Spleen (tissue), 11 donors: ENCODE measurements at regions not wholly inside any gene's neighbourhood (a gene's known extent, or its start where the extent isn't known, plus 50 kb on each side); places are given as distances from the start of the nearest gene placed in this dataset.

Experiments used
- DNase-seq: peaks from one replicate; pipeline ENCODE4 v3.0.0-alpha.2; 2020
- H3K27ac ChIP-seq, 8 donors: fragments of 200-600 bp; sonication (generic) in 7 of 8; 1 replicate in 4 of 8; 2 replicates in 4 of 8; pipeline versions ENCODE4 v1.5.0 to v1.8.0; 2016 to 2021; ENCODE audit warnings: inconsistent platforms in 4 of 8, mild to moderate bottlenecking in 4 of 8, moderate library complexity in 1 of 8
- H3K27me3 ChIP-seq, 7 donors: fragments of 200-600 bp; sonication (generic) in 6 of 7; replicated peaks in 1 of 7; 1 replicate in 4 of 7; 2 replicates in 3 of 7; pipeline versions ENCODE4 v1.5.0 to v1.8.0; 2016 to 2021; ENCODE audit warnings: inconsistent platforms in 3 of 7, mild to moderate bottlenecking in 1 of 7
- H3K36me3 ChIP-seq, 6 donors: fragments of 200-600 bp; sonication (generic) in 5 of 6; 1 replicate in 4 of 6; 2 replicates in 2 of 6; pipeline versions ENCODE4 v1.5.0 to v1.8.0; 2016 to 2021; ENCODE audit warnings: inconsistent platforms in 2 of 6
- H3K4me1 ChIP-seq, 6 donors: fragments of 200-600 bp; sonication (generic) in 5 of 6; 1 replicate in 3 of 6; 2 replicates in 3 of 6; pipeline versions ENCODE4 v1.5.0 to v1.8.0; 2016 to 2021; ENCODE audit warnings: inconsistent platforms in 3 of 6
- H3K4me3 ChIP-seq, 8 donors: fragments of 200-600 bp; sonication (generic) in 7 of 8; 1 replicate in 4 of 8; 2 replicates in 4 of 8; pipeline versions ENCODE4 v1.5.0 to v1.8.0; 2016 to 2021; ENCODE audit warnings: inconsistent platforms in 4 of 8, mild to moderate bottlenecking in 4 of 8, moderate library complexity in 2 of 8
- H3K9me3 ChIP-seq, 8 donors: fragments of 200-600 bp; sonication (generic) in 7 of 8; 1 replicate in 4 of 8; 2 replicates in 4 of 8; pipeline versions ENCODE4 v1.5.0 to v1.8.0; 2016 to 2021; ENCODE audit warnings: inconsistent platforms in 4 of 8
- POLR2A ChIP-seq, 3 donors: fragments of 450-650 bp; IDR thresholded peaks; one replicate each; pipeline ENCODE4 v1.5.1; 2017; ENCODE audit warnings: antibody characterized with exemption in 3 of 3, mild to moderate bottlenecking in 1 of 3
- POLR2AphosphoS5 ChIP-seq, 3 donors: sonication (generic); formaldehyde crosslinking; IDR thresholded peaks; one replicate each; pipeline ENCODE4 v1.5.1; 2017; ENCODE audit warnings: antibody characterized with exemption in 3 of 3
- WGBS, 5 donors: extraction: QIAGEN DNeasy Blood & Tissue Kit in 3 of 5; methylation state at CpG; one replicate each; pipeline versions ENCODE4 v1.1.5 to v1.1.7; 2013 to 2018; 5-methylcytosine and 5-hydroxymethylcytosine counted together
- intact Hi-C: fragments of 100-400 bp; cut with DNase I; formaldehyde crosslinking; loops from one replicate; pipeline ENCODE4 v1.15.0; 2023; ENCODE audit warnings: low total_unique reads
- TF ChIP-seq, protein P1 (sequence below), 11 experiments: fragments of 200-600 bp in 7 of 11; fragments of 450-650 bp in 4 of 11; sonication (generic) in 4 of 11; IDR thresholded peaks in 8 of 11; conservative IDR thresholded peaks in 3 of 11; 1 replicate in 7 of 11; 2 replicates in 4 of 11; pipeline versions ENCODE4 v1.4.0 to v1.8.0; 2016 to 2021; ENCODE audit warnings: antibody characterized with exemption in 11 of 11, inconsistent platforms in 4 of 11, mild to moderate bottlenecking in 1 of 11
- donor health status: healthy with polysubstance abuse.
- donor health status: DM: no; HTN: no; CAD: no; lungs with moderate emphysema.
- donor health status: DM: no; HTN: no; CAD: no.
- donor health status: Bipolar disorder and iron deficiency.
- donor health status: healthy.
- donor health status: DM: no; HTN: no; CAD: no.
- donor health status: DM: yes; HTN: yes; CAD: no.

DNA sequence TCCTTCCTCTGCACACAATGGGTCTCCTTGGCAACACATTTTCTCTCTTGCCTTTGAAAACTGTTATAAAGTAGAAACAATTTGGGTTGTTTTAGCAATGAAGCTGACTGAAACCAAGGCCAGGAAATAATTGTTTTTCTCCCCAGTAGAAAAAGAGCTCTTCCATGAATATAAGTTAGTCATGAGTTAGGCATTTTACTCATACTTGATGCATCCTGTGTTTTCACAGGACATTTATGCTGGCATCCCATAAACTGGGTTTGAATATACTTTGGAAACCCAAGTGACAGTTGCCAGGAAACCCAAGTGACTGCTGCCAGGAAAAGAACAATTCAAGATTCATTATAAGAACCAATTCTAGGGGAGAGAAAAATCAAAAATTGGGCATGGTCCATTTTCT, 128.6 kb upstream of the NPY2R start:
- intact Hi-C loops: no loop called here
- Histone ChIP-seq H3K27me3 (no peaks in the 10 kb centered on the region), H3K4me1 (no peaks in the 10 kb centered on the region), H3K27ac (no peak overlapping the region), H3K4me3 (no peak overlapping the region), H3K9me3 (no peaks in the 10 kb centered on the region), H3K36me3 (no peaks in the 10 kb centered on the region)
- TF ChIP-seq, protein P1, sequence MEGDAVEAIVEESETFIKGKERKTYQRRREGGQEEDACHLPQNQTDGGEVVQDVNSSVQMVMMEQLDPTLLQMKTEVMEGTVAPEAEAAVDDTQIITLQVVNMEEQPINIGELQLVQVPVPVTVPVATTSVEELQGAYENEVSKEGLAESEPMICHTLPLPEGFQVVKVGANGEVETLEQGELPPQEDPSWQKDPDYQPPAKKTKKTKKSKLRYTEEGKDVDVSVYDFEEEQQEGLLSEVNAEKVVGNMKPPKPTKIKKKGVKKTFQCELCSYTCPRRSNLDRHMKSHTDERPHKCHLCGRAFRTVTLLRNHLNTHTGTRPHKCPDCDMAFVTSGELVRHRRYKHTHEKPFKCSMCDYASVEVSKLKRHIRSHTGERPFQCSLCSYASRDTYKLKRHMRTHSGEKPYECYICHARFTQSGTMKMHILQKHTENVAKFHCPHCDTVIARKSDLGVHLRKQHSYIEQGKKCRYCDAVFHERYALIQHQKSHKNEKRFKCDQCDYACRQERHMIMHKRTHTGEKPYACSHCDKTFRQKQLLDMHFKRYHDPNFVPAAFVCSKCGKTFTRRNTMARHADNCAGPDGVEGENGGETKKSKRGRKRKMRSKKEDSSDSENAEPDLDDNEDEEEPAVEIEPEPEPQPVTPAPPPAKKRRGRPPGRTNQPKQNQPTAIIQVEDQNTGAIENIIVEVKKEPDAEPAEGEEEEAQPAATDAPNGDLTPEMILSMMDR (IDR thresholded peaks at IDR 0.05 in 8 of 11, conservative IDR thresholded peaks at IDR 0.05 in 3 of 11): no peak
- no peak for DNase-seq

GRCh38 chr4:155081222-155081621, 127.2 kb upstream of the NPY2R start:
- 79 to 92% (median 84%) methylated on average over 3 of the region's 3 CpGs for WGBS, 5 donors
- intact Hi-C loops: no loop called here

GRCh38 chr4:155085843-155086530, 122.4 kb upstream of the NPY2R start:
- Histone ChIP-seq H3K9me3 (no peaks in the 10 kb centered on the region), H3K27me3 (no peaks in the 10 kb centered on the region), H3K27ac (no peak overlapping the region), H3K4me3 (no peak overlapping the region), H3K36me3 (no peaks in the 10 kb centered on the region), H3K4me1 (no peaks in the 10 kb centered on the region)
- TF ChIP-seq POLR2AphosphoS5 (IDR thresholded peaks at IDR 0.05) (no peak), POLR2A (IDR thresholded peaks at IDR 0.05) (no peak)
- TF ChIP-seq, protein P1 (IDR thresholded peaks at IDR 0.05 in 8 of 11, conservative IDR thresholded peaks at IDR 0.05 in 3 of 11): no peak
- no peak for DNase-seq
- 45 to 61% (median 51%) methylated on average over 3 of the region's 3 CpGs for WGBS, 5 donors
- intact Hi-C loops: no loop called here

More at GRCh38 chr4:155081222-155081621, 127.2 kb upstream of the NPY2R start:
- Histone ChIP-seq H3K36me3 (no peaks in the 10 kb centered on the region), H3K27me3 (no peaks in the 10 kb centered on the region), H3K4me3 (no peak overlapping the region), H3K9me3 (no peaks in the 10 kb centered on the region), H3K27ac (no peak overlapping the region), H3K4me1 (no peaks in the 10 kb centered on the region)
- DNase-seq: no peak
- TF ChIP-seq POLR2A (IDR thresholded peaks at IDR 0.05): no peak
- no peak for TF ChIP-seq POLR2AphosphoS5 (IDR thresholded peaks at IDR 0.05)
- TF ChIP-seq, protein P1 (IDR thresholded peaks at IDR 0.05 in 8 of 11, conservative IDR thresholded peaks at IDR 0.05 in 3 of 11): no peak

DNA sequence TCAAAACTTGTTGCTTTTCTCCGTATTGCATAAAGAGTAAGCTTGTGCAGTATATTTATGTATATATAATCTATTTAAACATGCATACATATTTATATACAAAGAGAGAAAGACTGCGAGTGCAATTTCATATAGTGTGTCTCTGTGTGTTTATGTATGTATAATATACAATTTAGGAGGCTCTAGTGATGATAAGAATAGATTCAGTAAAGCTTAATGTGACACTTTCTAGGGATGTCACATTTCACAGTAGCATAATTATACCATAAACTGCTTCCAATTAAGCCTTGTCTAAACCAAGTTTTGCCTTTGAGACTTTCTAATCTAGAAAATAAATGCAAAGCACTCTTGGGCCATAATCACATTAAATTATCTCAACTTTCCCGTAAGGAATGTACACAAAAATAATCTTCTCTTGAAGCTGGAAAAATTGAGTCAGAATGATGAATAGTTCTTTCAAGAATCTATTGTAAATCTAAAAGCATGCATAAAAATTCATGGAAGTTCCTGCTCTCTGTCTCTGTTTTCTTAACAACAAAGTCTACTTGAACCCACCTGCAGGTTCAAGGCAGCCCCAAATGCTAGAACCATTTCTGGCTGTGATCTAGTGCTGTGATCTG, 114.1 kb upstream of the NPY2R start:
- TF ChIP-seq POLR2AphosphoS5 (IDR thresholded peaks at IDR 0.05): no peak
- TF ChIP-seq POLR2A (IDR thresholded peaks at IDR 0.05): no peak
- TF ChIP-seq, protein P1 (IDR thresholded peaks at IDR 0.05 in 8 of 11, conservative IDR thresholded peaks at IDR 0.05 in 3 of 11): no peak
- H3K27ac ChIP-seq: no peak overlapping the region
- H3K4me1 ChIP-seq: no peaks in the 10 kb centered on the region
- no peaks in the 10 kb centered on the region for H3K27me3 ChIP-seq
- no peaks in the 10 kb centered on the region for H3K9me3 ChIP-seq
- intact Hi-C loops: no loop called here
- H3K36me3 ChIP-seq: no peaks in the 10 kb centered on the region
- DNase-seq: no peak
- no peak overlapping the region for H3K4me3 ChIP-seq
- 77 to 86% (median 80%) methylated on average over 3 of the region's 3 CpGs for WGBS, 5 donors
